ENCODE measurements at regions not wholly inside any gene's neighbourhood (a gene's known extent, or its start where the extent isn't known, plus 50 kb on each side); places are given as distances from the start of the nearest gene placed in this dataset.
A peak's percentile ranks its signal among the peaks of the same experiment; 100 is the strongest.
"Not testable (repeated sequence)": the region's sequence is repeated elsewhere in the genome, so short reads cannot be mapped to it uniquely, and the experiment has no call there.

DNA sequence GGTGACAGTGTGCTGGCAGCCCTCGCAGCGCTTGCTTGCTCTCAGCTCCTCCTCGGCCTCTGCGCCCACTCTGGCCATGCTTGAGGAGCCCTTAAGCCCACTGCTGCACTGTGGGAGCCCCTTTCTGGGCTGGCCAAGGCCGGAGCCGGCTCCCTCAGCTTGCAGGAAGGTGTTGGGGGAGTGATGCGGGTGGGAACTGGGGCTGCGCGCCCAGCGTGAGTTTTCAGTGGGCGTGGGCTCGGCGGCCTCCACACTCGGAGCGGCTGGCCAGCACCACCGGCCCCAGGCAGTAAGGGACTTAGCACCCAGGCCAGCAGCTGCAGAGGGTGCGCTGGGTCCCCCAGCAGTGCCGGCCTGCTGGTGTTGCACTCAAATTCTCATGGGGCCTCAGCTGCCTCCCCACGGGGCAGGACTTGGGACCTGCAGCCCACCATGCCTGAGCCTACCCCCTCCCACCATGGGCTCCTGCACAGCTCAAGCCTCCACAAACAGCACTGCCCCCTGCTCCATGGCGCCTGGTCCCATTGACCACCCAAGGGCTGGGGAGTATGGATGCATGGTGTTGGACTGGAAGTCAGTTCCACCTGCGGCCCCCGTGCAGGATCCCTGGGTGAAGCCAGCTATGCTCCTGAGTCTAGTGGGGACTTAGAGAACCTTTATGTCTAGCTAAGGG lies 223.1 kb upstream of the PTPRD start:
- DNase-seq (ENCODE audit: low spot score) = no peak

DNA sequence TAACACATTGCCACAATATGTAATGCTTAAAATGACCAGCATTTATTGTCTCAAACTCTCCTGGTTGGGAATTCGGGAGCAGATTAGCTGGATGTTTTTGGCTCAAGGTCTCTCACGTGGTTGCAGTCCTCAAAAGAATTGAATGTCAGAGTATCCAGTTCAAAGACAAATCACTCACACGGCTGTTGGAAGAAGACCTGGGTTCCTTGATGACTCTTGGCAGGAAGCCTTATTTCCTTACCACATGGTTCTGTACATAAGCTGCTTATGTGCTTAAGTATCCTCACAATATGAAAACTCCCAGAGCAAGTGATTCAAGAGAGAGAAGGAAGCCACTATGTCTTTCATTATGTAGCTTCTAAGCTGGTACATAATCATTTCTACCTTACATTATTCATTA lies 230.3 kb upstream of the PTPRD start:
- no peak for DNase-seq (ENCODE audit: low spot score)

DNA sequence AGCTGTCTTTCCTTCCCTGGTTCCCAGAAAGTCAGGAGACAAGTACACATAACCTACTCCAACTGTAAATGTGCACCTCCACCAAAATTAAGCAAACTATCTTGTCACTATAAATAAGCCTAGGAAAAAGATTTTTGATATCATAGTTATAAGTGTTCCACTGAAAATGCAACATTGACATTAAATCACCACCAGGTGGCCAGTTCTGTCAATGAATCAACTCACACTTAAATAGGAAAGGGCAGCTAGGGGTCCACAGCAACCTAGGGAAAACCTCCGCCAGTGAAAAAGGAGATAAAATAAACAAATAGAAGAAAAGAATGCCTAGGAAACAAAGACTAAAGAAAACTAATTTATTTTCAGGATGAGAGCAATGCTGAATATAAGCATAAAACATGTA lies 243.0 kb upstream of the PTPRD start:
- peak; percentile 42 for DNase-seq (ENCODE audit: low spot score)

DNA sequence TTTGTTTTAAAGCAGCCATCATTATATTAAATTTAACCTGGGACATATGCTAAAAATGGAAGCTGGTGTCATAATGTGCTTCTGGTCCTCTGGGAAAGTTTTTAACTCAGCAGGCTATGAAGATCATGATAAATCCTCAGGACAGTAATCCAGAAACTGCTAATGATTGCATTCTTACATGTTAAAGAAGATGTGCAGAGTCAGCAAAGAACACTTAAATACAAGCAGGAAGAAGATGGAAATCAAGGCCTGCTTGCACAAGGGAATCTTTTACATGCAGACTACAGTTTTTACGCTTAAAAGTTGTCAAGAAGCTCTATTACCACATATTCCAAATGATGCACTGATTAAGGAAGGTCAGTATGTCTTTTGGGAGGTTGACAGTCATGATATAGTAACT lies 246.0 kb upstream of the PTPRD start:
- no peak for DNase-seq (ENCODE audit: low spot score)

DNA sequence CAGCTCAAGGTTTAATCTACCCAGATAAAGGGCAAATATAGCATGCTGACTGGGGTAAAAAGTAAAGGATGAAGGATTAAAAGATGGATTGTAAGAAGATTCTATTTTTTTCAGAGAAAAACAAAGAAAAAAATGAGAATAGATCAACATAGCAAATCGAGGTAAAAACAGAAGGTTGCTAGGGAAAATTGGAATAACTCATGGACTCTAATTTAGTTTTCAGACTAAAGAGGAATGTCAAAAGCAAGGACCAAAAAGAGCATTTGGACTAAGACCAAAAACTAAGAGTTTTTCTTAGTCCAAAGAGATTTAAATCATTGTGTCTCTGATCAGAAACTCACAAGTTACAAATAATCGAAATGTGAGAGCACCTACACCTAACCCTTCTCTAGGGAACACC lies 250.7 kb upstream of the PTPRD start:
- DNase-seq (ENCODE audit: low spot score) = no peak

DNA sequence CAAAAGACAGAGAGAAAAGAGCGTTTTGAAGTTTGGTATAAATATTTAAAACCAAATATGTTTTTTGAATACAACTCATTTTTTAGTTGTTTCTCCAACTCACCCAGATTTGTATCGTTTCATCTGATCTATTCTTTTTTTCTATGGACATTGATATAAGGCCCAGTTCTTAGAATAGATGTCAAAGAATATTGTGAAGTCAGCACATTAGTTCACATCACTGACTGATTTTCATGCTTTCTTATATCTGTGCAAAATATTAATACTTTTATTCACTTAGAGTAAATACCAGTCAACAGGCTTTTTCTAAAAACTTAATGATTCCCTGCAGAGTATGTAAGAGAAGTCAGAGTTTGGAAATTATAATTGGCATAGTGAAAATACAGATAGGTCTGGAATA lies 254.4 kb upstream of the PTPRD start:
- no peak for DNase-seq (ENCODE audit: low spot score)

DNA sequence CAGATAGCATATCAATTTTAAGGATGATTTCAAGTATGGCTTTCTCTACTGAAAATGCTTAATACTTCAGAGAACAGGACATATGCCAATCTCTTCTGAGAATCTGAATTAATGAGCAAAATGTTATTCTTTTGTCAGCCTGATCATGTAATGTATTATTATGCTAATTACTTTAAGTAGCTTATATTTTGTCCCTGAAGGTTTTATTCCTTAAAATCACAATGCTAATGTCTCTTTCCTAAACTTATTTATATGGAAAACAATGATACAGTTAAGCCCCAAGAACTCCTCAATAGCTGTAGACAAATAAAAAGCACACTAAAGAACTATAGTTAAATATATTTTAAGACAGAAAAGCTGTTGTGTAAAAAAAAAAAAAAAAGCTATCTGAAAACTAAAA lies 256.9 kb upstream of the PTPRD start:
- DNase-seq (ENCODE audit: low spot score) = no peak

DNA sequence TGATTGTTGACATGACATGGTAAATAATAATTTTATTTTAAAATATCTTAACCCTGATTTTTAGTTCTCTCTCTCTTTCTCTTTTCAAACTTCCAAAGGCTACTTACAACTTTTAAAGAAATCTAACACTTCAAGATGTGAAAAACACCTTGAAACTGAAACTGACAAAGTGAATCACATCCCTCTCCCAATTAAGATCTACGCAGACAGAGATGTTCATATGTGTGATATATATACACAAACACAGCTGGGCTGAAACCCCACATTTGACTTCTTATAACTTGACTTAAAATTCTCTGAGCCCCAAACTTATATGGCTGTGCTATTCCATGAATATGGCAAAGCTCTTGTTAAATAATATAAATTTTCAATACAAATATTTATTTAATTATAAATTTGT lies 261.2 kb upstream of the PTPRD start:
- no peak for DNase-seq (ENCODE audit: low spot score)

DNA sequence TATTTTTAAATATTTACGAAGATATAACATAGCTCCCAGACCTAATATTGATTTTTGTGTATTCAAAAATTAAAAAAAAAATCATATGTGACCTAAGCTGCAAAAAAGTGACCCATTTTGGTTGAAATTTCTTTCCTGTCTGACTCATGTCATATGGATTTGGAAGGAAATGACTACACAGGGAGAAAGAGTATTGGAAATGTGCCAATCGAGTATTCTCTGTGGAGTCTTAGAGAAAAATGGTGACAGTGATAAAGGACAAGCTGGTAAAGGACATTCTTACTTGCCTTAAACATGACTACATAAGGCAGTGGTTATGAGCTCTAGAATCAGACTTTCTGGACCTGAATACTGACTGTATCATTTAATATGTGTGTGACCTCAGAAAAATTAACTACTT lies 262.9 kb upstream of the PTPRD start:
- DNase-seq (ENCODE audit: low spot score) = peak; percentile 70

DNA sequence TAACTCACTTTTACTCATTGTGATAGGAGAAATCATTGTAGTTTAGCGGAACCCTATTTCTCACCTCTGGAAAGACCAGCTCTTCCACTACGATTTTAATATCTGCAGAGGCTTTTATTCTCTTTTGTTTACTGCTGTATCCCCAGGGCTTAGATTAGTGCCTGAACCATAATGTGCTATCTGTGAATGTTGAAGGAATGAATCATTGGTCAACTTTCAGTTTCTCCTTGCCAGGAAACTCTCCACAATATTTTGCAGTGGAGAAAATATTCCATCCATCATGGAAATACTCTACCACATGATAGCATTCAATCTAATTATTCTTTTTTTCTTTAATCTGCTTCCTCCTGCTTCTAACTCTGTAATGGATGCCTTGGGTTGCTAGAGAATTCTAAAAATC lies 263.5 kb upstream of the PTPRD start:
- DNase-seq (ENCODE audit: low spot score) = no peak

DNA sequence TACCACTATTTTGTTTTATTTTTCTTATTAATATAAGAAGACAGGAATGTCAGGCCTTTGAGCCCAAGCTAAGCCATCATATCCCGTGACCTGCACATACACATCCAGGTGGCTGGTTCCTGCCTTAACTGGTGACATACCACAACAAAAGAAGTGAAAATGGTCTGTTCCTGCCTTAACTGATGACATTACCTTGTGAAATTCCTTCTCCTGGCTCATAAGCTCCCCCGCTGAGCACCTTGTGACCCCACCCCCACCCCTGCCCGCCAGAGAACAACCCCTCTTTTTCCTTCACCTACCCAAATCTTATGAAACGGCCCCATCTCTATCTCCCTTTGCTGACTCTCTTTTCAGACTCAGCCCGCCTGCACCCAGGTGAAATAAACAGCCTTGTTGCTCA lies 277.5 kb upstream of the PTPRD start:
- DNase-seq (ENCODE audit: low spot score) = not testable (repeated sequence)

DNA sequence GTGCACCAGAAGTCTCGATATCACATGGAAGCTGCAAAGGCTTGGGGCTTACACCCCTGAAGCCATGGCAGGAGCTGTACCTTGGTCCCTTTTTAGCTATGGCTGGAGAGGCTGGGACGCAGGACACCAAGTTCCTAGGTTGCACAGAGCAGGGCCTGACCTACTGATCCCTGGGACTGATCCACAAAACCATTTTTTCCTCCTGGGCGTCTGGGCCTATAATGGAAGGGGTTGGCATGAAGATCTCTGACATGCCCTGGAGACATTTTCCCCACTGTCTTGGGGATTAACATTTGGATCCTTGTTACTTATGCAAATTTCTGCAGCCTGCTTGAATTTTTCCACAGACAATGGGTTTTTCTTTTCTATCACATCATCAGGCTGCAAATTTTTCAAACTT lies 286.7 kb upstream of the PTPRD start:
- no peak for DNase-seq (ENCODE audit: low spot score)

DNA sequence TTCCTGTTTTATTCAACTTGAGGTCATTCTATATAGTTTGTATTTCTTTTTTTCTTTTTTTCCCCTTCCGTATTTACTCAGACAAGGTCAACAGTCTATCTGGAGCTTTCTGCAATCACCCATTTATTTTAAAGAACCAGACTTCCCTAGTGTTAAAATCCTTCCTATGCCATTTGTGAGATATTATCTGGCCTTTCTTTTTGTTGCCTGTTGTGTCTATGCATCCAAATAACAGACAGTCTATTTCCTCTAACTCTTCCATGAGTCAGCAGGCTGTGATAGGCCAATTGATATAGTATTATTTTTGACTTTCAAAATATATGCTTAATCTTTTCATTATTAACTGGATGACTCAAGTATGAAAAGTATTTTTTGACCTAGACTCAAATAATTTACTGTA lies 291.2 kb upstream of the PTPRD start:
- DNase-seq (ENCODE audit: low spot score) = no peak

DNA sequence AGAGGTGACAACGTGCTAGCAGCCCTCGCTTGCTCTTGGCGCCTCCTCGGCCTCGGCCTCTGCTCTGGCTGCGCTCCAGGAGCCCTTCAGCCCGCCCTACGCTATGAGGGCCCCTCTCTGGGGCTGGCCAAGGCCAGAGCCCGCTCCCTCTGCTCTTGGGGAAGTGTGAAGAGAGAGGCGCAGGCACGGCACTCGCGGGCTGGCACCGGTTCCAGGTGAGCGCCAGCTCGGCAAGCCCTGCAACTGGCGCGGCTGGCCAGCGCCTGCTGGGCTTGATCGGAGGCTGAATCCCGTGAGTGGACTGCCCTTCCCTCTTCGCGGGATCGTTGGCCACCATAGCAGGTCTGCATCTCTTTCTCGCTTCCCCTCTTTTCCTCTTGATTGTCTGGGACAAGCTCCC lies 298.0 kb upstream of the PTPRD start:
- DNase-seq (ENCODE audit: low spot score) = no peak

DNA sequence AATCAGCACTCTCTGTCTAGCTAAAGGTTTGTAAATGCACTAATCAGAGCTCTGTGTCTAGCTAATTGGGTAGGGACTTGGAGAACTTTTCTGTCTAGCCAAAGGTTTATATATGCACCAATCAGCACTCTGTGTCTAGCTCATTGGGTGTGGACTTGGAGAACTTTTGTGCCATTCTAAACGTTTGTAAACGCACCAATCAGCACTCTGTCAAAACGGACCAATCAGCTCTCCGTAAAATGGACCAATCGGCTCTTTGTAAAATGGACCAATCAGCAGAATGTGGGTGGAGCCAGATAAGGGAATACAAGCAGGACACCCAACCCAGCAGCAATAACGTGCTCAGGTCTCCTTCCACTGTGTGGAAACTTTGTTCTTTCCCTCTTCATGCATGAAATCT lies 298.6 kb upstream of the PTPRD start:
- no peak for DNase-seq (ENCODE audit: low spot score)

DNA sequence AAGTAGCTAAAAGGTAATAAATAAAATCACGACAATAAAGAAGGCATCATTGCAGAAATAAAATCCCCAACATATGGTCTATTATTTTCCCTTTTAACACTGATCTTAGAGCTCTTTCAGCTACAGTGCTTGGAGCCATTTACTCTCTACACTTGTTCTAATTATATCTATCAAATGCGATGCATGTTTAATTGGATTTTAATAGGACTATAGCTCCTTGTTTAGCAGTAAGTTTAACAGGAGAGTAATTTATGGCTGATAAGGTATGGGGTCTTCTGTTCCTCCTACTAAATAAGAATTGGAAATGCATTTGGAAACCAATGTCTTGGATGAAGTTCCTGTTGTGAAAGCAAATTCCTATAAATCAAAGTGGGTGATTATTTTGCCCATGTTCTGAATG lies 304.2 kb upstream of the PTPRD start:
- no peak for DNase-seq (ENCODE audit: low spot score)

DNA sequence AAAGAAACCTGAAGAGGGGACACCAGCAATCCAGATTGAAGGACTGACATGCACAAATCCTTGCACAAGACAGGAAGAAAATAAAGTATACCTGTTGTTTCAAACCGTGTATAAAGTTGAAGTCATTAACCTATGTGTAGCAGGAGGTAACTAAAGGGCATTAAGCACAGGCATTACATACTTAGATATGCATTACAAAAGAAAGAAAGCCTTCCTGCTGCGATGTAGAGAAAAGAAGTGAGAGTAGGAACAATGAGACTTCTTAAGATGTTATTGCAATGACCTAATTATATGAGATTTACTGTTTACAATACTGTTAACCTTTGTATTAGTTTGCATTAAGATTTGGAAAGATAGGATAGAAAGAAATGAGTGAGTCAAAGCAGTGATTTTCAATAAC lies 308.9 kb upstream of the PTPRD start:
- DNase-seq (ENCODE audit: low spot score) = no peak

DNA sequence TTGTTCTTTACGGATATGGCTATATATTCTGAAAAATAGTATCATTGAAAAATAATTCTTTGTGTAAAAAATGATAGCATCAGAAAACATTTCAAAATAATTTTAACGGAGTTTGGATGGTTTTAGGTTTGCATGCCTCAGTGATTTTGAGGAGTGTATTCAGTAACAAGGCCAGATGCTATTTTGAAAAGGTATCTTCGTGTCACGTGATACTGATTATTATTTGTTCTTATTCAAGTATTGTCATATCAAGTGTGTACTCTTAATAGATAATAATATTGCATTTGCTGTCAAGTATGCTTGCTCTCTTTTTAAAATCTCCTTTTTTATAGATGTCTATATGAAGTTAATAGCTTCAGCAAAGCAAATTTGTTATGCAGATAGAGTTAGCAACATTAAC lies 313.1 kb upstream of the PTPRD start:
- no peak for DNase-seq (ENCODE audit: low spot score)

DNA sequence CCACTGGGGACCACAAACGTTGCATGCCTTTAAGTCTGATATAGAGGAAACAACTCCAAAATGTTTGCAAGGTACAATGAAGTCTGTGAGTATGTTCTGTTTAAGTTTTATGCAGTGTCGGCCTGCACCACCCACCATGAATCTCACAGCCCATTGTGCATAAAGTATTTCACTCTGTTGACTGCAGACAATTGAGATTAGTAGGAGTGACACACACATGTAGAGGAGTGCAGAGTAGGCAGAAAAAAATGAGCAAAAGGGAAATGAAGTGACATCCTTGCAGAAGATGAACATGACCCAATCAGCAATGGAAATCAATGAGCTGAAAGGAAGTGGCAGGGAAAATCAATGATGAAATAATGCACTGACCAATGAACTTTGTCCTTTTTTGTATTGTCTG lies 315.6 kb upstream of the PTPRD start:
- no peak for DNase-seq (ENCODE audit: low spot score)

DNA sequence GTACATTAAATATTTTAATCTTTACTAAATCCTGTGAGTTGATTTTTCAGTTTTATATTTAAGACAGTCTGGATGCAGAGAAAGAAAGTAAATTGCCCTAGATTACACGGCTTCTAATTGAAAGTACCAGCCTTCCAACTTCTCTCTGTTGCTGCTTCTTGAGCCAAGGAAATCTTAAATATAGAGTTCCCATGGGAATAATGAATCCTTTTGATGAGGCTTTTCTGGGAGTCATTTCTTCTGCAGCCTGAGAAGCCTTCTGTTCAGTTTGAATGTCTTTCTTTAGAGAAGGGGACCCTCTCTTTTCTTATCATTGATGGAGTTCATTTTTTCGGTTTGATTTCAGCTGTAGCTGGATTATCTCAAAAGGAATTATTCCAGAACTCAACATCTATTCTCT lies 317.3 kb upstream of the PTPRD start:
- no peak for DNase-seq (ENCODE audit: low spot score)

DNA sequence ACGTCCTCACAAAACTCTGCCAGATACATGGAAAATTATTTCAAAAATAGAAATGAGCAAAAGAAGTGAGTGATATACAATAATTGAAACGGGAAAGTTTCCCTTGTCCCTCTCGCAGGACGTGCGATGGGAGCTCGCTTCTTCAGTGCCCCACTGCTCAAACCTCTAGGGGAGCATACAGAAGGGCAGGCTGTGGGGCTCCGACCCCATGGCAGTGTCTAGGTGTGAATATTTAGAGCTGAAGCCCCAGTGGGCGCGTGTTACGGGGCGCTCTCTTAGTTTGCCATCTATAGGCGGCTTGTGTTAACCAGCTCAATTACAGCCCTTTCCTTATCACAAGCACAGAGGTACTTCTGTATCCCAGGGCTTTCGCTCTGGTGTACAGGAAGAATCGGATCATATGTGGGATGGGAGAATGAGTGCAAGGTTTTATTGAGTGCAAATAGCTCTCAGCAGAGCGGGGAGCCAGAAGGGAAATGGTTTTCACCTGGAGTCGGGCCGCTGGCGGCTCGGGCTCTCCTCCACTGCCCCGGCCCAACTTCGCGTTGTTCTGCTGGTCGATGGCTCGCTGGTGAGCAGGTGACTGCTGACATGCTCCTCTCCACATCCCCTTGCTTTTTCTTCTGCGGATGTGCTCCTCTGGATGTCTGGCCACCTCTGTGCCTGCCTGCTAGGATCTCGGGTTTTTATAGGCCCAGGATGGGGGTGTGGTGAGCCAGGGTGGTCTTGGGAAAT lies 334.0 kb upstream of the PTPRD start:
- no peak for DNase-seq (ENCODE audit: low spot score)

DNA sequence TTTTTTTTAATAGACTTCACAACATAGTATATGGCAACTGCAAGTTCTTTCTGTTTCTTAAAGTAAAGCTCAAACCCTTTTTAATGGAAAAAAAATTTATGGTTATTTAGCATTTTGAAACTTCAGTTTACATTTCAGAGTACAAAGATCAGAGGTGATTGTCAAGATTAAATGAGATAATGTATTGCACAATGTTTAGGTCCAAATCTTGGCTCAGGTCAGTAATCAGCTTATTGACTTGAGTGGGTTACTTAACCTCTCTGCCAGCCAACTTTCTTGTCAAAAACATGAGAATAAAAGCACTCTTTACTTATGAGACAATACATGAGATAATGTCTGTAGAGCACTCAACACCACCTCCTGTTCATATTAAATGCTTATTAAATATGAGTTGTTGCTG lies 345.1 kb upstream of the PTPRD start:
- DNase-seq (ENCODE audit: low spot score) = no peak

DNA sequence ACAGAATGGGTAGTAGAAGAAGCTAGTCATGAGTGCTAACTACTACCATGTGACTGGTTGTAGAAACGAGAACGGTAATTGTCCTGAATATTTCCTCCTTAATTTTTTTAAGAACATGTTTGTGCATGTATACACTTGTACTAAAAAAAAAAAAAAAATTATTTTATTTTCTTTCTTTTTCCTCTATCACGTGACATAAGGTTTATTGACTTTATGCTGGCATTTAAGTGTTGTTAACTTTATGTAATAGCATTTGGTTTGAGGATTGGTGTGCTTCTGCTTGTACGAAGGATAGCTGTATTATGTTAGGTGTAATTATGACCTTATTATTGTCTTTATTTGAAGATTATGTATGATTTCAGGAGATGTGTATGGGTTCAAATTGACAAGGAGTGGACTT lies 349.1 kb upstream of the PTPRD start:
- no peak for DNase-seq (ENCODE audit: low spot score)

DNA sequence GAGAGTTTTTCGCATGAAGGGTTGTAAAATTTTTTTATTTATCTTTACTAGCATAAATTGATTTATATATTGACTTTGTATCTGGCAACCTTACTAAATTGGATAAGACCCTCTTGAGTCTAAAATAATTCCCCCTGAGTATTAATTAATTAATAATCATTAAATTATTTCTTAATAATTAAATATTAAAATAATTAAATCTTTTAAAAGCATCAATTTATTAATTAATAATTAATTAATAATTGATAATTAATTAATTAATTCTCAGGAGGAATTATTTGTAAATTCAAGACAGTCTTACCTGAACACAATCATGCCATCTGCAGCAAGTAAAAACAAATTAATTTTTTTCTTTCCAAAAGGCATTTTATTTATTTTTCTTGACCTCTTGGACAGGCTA lies 370.4 kb upstream of the PTPRD start:
- DNase-seq (ENCODE audit: low spot score) = no peak
